ENCODE measurements at regions not wholly inside any gene's neighbourhood (a gene's known extent, or its start where the extent isn't known, plus 50 kb on each side); places are given as distances from the start of the nearest gene placed in this dataset.

- peaks cover 27 to 32% of the 10 kb centered on the region in 2 donors for H3K27me3 Mint-ChIP-seq
- H3K36me3 Mint-ChIP-seq (ENCODE audit: insufficient read depth): no peaks in the 10 kb centered on the region
- ATAC-seq (replicated peaks) (no peak), DNase-seq (no peak)
- H3K9me3 Mint-ChIP-seq: no peaks in the 10 kb centered on the region
- no peaks in the 10 kb centered on the region for H3K4me1 Mint-ChIP-seq (ENCODE audit: low read depth in 2 of 2)
- no peak overlapping the region for H3K4me3 Mint-ChIP-seq
- no peak overlapping the region for H3K27ac Mint-ChIP-seq
These were observed 131.5 kb upstream of the CTTNBP2NL start for GRCh38 chr1:112264553-112264952.

DNA sequence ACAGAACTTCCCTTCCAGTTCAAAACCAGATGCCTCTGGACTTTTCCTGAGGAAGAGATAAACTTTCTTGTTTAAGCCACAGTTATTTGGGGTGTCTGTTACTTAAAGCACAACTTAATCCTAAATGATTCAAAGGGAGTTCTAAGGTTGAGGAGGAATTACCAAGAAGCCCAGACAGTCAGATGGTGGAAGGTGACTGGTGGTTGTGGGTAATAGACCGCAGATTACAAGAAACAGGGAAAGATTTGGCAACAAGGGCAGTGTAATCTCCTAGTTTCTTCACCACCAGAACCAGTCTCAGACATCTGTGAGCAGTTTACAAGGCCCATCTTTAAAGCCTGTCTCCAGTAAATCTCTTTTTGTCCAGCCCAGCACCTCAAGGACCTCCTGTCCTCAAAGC lies 130.1 kb upstream of the CTTNBP2NL start:
- ATAC-seq (replicated peaks) (no peak), DNase-seq (no peak)
- Mint-ChIP-seq H3K27me3 (peaks cover 25 to 35% of the 10 kb centered on the region in 2 donors), H3K36me3 (ENCODE audit: insufficient read depth) (no peaks in the 10 kb centered on the region), H3K4me1 (ENCODE audit: low read depth in 2 of 2) (no peaks in the 10 kb centered on the region), H3K4me3 (no peak overlapping the region), H3K9me3 (no peaks in the 10 kb centered on the region), H3K27ac (no peak overlapping the region)

DNA sequence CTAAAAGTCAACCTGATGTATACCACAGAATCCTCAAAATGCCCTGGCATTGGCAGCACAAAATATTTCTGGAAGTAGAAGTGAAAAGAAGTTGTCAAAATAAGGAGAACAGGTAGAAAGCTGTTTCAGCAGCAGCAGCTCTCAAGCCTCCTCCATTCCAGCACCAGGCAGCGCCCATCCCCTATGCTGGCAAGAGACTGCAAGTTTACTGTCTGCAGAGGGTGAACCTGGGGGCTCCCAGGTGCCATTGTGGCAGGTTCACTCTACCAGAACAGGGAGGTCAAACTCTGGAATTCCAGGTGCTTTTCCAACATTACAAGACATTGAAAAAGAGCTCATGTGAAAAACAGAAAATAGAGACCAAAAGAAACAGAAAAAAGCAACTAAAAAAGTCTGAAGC lies 128.8 kb upstream of the CTTNBP2NL start:
- DNase-seq (no peak), ATAC-seq (replicated peaks) (no peak)
- Mint-ChIP-seq H3K9me3 (no peaks in the 10 kb centered on the region), H3K36me3 (ENCODE audit: insufficient read depth) (no peaks in the 10 kb centered on the region), H3K27me3 (peaks cover 24 to 42% of the 10 kb centered on the region in 2 donors), H3K4me1 (ENCODE audit: low read depth in 2 of 2) (no peaks in the 10 kb centered on the region), H3K4me3 (no peak overlapping the region), H3K27ac (no peak overlapping the region)

DNA sequence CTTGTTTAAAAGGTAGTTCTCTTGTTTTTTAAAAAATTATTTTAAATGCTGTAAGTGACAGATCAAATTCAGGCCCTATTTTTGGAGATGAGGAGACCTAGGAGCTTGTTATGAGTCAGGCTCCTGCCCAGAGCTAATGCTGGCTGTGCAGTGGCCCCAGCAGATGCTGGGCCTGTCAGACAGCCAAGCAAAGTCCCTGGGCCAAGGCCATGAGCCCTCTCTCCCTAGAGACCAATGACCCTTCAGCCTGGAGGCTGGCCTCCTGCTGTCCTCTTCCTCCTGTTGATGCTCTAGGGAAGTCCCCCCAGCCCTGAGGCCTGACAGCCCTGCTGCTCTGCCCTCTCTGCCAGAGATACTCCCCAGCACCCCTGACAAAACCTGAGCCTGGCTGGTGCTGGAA lies 128.1 kb upstream of the CTTNBP2NL start:
- ATAC-seq (replicated peaks): no peak
- DNase-seq: no peak
- Mint-ChIP-seq H3K9me3 (no peaks in the 10 kb centered on the region), H3K27ac (no peak overlapping the region), H3K4me1 (ENCODE audit: low read depth in 2 of 2) (no peaks in the 10 kb centered on the region), H3K4me3 (no peak overlapping the region), H3K36me3 (ENCODE audit: insufficient read depth) (no peaks in the 10 kb centered on the region), H3K27me3 (peaks cover 27 to 50% of the 10 kb centered on the region in 2 donors)

- H3K27me3 Mint-ChIP-seq: peaks cover 31 to 53% of the 10 kb centered on the region in 2 donors
- H3K36me3 Mint-ChIP-seq (ENCODE audit: insufficient read depth): no peaks in the 10 kb centered on the region
- no peaks in the 10 kb centered on the region for H3K9me3 Mint-ChIP-seq
- DNase-seq: no peak
- no peak overlapping the region for H3K4me3 Mint-ChIP-seq
- H3K4me1 Mint-ChIP-seq (ENCODE audit: low read depth in 2 of 2): no peaks in the 10 kb centered on the region
- no peak overlapping the region for H3K27ac Mint-ChIP-seq
- ATAC-seq (replicated peaks): no peak
These were observed 127.6 kb upstream of the CTTNBP2NL start for GRCh38 chr1:112268408-112268807.

DNA sequence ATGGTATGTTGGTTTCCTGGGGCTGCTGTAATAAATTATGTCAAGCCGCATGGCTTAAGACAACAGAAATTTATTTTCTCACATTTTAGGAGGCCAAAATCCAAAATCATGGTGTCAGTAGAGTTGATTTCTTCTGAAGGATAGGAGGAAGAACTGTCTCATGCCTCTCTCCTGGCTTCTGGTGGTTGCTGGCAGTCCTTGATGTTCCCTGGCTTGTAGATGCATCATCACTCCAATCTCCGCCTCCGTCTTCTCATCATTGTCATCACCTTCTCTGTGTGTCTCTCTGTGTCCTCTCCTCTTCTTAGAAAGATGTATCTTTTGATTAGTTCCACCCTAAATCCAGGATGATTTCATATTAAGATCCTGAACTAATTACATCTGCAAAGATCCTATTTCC lies 124.7 kb upstream of the CTTNBP2NL start:
- ATAC-seq (replicated peaks) (no peak), DNase-seq (no peak)
- Mint-ChIP-seq H3K9me3 (peaks cover 0 to 3% of the 10 kb centered on the region in 2 donors), H3K36me3 (ENCODE audit: insufficient read depth) (no peaks in the 10 kb centered on the region), H3K4me1 (ENCODE audit: low read depth in 2 of 2) (no peaks in the 10 kb centered on the region), H3K27ac (no peak overlapping the region), H3K4me3 (no peak overlapping the region), H3K27me3 (peaks cover 32 to 67% of the 10 kb centered on the region in 2 donors)

DNA sequence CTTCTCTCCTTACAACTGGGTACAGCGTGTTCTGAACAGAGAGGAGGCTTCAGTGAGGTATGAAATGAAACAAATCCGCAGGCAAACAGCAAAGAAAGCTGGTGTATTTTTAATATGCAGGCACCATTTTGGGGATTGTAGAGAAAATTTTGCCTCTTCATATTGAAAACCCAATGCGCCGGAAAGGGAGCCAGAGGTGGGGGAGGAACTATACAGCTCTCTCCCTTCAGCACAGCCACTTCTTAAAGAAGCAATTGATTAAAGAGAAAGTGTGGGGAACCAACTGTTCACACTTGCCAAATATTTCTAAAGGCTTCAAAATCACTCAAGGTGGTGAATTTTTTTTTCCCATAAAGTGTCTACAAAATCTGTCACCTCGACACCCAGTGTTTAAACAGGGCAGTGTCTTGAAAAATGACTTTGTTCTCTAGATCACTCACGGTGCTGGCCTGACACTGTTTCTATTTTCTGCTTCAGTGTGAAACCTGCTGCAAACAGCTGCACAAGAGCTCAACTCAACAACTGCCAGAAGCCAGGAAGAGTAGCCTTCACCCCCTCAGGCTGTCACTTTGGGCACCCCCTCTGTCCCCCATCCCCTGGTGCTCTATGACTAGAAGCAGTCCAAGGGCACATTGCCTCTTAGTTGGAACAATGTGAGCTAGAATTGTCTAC lies 123.8 kb upstream of the CTTNBP2NL start:
- H3K36me3 Mint-ChIP-seq (ENCODE audit: insufficient read depth): no peaks in the 10 kb centered on the region
- no peaks in the 10 kb centered on the region for H3K4me1 Mint-ChIP-seq (ENCODE audit: low read depth in 2 of 2)
- no peak overlapping the region for H3K27ac Mint-ChIP-seq
- no peak for DNase-seq
- peaks cover 0 to 3% of the 10 kb centered on the region in 2 donors for H3K9me3 Mint-ChIP-seq
- H3K27me3 Mint-ChIP-seq: peaks cover 29 to 68% of the 10 kb centered on the region in 2 donors
- no peak for ATAC-seq (replicated peaks)
- no peak overlapping the region for H3K4me3 Mint-ChIP-seq

DNA sequence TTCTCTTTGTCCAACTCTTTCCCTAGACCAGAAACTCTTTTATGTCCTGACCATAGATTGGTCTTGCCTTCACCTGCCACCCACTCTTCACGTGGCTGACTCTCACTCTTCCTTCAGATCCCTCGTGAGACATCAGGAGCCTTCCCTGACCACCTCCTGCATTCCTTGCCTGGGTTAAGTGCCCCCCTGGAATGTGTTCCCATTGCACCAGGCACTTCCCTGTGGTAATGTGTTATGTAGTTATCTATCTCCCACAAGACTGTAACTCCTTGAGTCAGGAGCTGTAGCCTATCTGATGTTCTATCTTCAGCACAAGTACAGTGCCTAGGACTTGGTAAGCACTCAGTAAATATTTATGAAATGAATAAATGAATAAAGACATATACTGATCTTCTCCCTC lies 111.2 kb upstream of the CTTNBP2NL start:
- H3K9me3 Mint-ChIP-seq: no peaks in the 10 kb centered on the region
- ATAC-seq (replicated peaks): no peak

DNA sequence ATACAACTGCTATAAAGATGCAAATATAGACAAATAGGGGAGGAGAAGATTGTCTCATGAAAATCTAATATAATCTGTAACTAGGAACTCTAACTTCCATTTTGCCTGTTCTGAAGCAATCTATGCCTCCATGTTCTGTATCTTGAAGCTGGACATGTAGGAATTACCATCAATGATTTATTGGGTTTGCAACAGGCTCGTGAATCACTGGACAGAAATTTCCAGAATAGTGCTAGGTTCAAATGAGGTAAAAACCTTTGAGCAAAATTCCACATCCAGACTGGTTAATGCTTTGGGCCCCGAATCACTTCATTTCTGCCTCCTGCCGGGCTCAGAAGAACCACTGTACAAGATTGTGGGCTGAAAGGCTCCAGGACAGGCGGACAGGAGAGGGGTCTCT lies 110.7 kb upstream of the CTTNBP2NL start:
- Mint-ChIP-seq H3K4me3 (no peak overlapping the region), H3K27me3 (peaks cover 50 to 53% of the 10 kb centered on the region in 2 donors), H3K27ac (no peak overlapping the region), H3K9me3 (no peaks in the 10 kb centered on the region), H3K4me1 (ENCODE audit: low read depth in 2 of 2) (no peaks in the 10 kb centered on the region), H3K36me3 (ENCODE audit: insufficient read depth) (no peaks in the 10 kb centered on the region)
- ATAC-seq (replicated peaks): no peak
- no peak for DNase-seq

More for the DNA sequence above, 111.2 kb upstream of the CTTNBP2NL start:
- no peak for DNase-seq
- H3K27ac Mint-ChIP-seq: no peak overlapping the region
- H3K4me3 Mint-ChIP-seq: no peak overlapping the region
- H3K27me3 Mint-ChIP-seq: peaks cover 45 to 48% of the 10 kb centered on the region in 2 donors
- H3K36me3 Mint-ChIP-seq (ENCODE audit: insufficient read depth): no peaks in the 10 kb centered on the region
- H3K4me1 Mint-ChIP-seq (ENCODE audit: low read depth in 2 of 2): no peaks in the 10 kb centered on the region

- ATAC-seq (replicated peaks): no peak
- H3K4me3 Mint-ChIP-seq: no peak overlapping the region
- no peak for DNase-seq
- H3K4me1 Mint-ChIP-seq (ENCODE audit: low read depth in 2 of 2): no peaks in the 10 kb centered on the region
- no peaks in the 10 kb centered on the region for H3K9me3 Mint-ChIP-seq
- H3K27ac Mint-ChIP-seq: no peak overlapping the region
- peaks cover 51 to 53% of the 10 kb centered on the region in 2 donors for H3K27me3 Mint-ChIP-seq
- no peaks in the 10 kb centered on the region for H3K36me3 Mint-ChIP-seq (ENCODE audit: insufficient read depth)
These were observed 110.3 kb upstream of the CTTNBP2NL start for GRCh38 chr1:112285746-112286145.

DNA sequence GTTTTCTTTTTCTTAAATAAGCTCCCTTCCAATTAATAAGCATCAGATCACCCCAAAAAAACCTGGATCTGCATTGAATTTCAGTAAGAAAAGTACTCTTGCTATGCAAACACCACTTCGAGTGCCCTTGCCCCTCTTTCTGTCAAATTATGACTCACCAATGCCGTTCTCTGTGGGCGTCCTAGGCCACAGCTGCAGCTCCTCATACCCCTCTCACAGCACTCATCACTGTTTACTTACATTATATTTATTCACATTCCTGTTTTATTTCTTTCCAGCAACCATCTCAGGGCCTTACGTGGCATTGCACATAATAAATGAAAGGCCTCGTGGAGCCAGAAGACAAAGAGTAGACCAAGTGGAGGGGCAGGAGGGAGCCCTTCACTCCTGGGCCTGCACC lies 99.1 kb upstream of the CTTNBP2NL start:
- no peak for ATAC-seq (replicated peaks)
- no peak overlapping the region for H3K27ac Mint-ChIP-seq
- H3K4me3 Mint-ChIP-seq: no peak overlapping the region
- peaks cover 28 to 39% of the 10 kb centered on the region in 2 donors for H3K27me3 Mint-ChIP-seq
- H3K4me1 Mint-ChIP-seq (ENCODE audit: low read depth in 2 of 2): no peaks in the 10 kb centered on the region
- no peaks in the 10 kb centered on the region for H3K36me3 Mint-ChIP-seq (ENCODE audit: insufficient read depth)
- H3K9me3 Mint-ChIP-seq: no peaks in the 10 kb centered on the region
- no peak for DNase-seq

- Mint-ChIP-seq H3K4me3 (no peak overlapping the region), H3K36me3 (ENCODE audit: insufficient read depth) (no peaks in the 10 kb centered on the region)
- ATAC-seq (replicated peaks): no peak
These were observed 98.5 kb upstream of the CTTNBP2NL start for GRCh38 chr1:112297536-112297935.

GRCh38 chr1:112298558-112298957 lies 97.5 kb upstream of the CTTNBP2NL start:
- H3K4me3 Mint-ChIP-seq: no peak overlapping the region
- H3K9me3 Mint-ChIP-seq: no peaks in the 10 kb centered on the region
- no peaks in the 10 kb centered on the region for H3K4me1 Mint-ChIP-seq (ENCODE audit: low read depth in 2 of 2)
- no peaks in the 10 kb centered on the region for H3K36me3 Mint-ChIP-seq (ENCODE audit: insufficient read depth)
- ATAC-seq (replicated peaks): no peak
- H3K27me3 Mint-ChIP-seq: peaks cover 28 to 47% of the 10 kb centered on the region in 2 donors
- H3K27ac Mint-ChIP-seq: no peak overlapping the region
- peak in 1 of 3 experiments; percentile 22 for DNase-seq

More at GRCh38 chr1:112297536-112297935, 98.5 kb upstream of the CTTNBP2NL start:
- Mint-ChIP-seq H3K4me1 (ENCODE audit: low read depth in 2 of 2) (no peaks in the 10 kb centered on the region), H3K27me3 (peaks cover 28 to 40% of the 10 kb centered on the region in 2 donors), H3K9me3 (no peaks in the 10 kb centered on the region), H3K27ac (no peak overlapping the region)
- DNase-seq: no peak

DNA sequence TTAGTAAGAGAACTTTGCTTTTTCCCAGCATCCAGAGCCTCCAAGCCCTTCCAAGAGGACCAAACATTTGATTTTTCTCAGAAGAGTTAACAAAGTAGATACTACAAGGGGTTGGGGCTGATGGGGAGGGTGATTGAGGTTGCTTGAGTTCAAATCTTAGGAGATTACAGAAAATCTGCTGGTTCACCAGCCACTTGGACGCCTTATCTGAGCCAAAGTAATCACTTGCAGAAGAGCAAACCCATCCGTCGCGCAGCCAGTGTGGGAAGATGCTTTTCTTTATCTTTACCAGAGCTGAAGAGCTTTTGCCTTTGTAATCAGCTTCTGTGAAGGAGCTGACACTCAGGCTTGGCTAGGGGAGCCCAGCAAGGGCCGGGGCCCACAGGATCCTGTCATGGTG lies 91.9 kb upstream of the CTTNBP2NL start:
- Mint-ChIP-seq H3K27me3 (peaks cover 55 to 60% of the 10 kb centered on the region in 2 donors), H3K9me3 (no peaks in the 10 kb centered on the region), H3K27ac (no peak overlapping the region), H3K4me1 (ENCODE audit: low read depth in 2 of 2) (no peaks in the 10 kb centered on the region), H3K36me3 (ENCODE audit: insufficient read depth) (no peaks in the 10 kb centered on the region), H3K4me3 (no peak overlapping the region)
- DNase-seq (no peak), ATAC-seq (replicated peaks) (no peak)
